Left cardiac atrium (tissue), 4 donors: ENCODE measurements at regions not wholly inside any gene's neighbourhood (a gene's known extent, or its start where the extent isn't known, plus 50 kb on each side); places are given as distances from the start of the nearest gene placed in this dataset.
A peak's percentile ranks its signal among the peaks of the same experiment; 100 is the strongest.
"Not testable (repeated sequence)": the region's sequence is repeated elsewhere in the genome, so short reads cannot be mapped to it uniquely, and the experiment has no call there.

Experiments used
- ATAC-seq, 2 donors: fragments of 200-7000 bp; cut with Tn5 transposase; one replicate each; pipeline ENCODE4 v1.9.1; 2020; ENCODE audit warnings: mild to moderate bottlenecking in 2 of 2, moderate library complexity in 2 of 2
- DNase-seq: peaks from one replicate; pipeline ENCODE4 v3.0.0-alpha.2; 2020
- intact Hi-C, 2 donors: fragments of 100-400 bp; cut with DNase I; formaldehyde crosslinking; loops; one replicate each; pipeline versions ENCODE4 v1.14.1 to v1.15.1; 2022 to 2023
- donor health status: DM: no; HTN: yes; CAD: no.
- donor health status: DM: no; HTN: yes; CAD: no; lungs with severe emphysema.
- donor health status: DM: yes; HTN: yes; CAD: no.
- donor health status: Dilated cardiomyopathy.

- intact Hi-C loops, result no loop called here
- DNase-seq (no peak), ATAC-seq (no peak)
Measured at GRCh38 chr10:6694447-6695140, 114.5 kb upstream of the PRKCQ start.

DNA sequence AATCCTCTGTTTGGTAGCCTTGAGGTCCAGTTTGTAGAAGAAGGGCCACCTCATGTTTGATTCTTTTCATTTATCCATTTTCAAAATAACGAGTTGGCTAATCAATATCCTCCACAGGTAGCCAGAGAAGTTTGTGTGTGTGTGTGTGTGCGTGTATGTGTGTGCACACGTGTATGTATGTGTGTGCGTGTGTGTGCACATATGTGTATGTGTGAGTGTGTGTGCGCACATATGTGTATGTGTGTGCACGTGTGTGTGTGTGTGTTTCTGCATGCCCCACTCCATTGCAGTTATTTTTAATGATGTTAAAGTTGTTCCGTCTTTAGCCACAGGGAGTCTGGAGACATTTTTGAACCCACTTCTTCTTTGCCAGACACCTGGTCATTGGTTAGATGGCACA, 112.8 kb upstream of the PRKCQ start:
- intact Hi-C loops, result no loop called here
- ATAC-seq (no peak), DNase-seq (no peak)

DNA sequence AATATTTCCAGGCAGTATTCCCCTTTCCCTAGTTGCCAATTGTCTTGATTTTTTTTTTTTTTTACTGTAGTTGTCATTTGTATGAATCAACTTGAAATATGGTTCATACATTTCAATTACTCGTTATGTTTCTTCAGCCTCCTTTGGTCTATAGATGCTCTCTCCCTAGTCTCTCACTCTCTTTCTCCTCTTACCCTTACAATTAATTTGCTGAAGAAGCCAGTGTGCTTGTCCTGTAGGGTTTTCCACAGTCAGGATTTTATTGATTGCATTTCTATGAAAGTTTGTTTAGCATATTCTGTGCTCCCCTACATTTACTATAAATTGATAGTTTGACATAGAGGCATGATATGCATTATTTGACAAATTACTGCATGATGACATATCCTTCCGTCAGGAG, 112.0 kb upstream of the PRKCQ start:
- no peak for ATAC-seq
- intact Hi-C loops, result no loop called here
- no peak for DNase-seq

DNA sequence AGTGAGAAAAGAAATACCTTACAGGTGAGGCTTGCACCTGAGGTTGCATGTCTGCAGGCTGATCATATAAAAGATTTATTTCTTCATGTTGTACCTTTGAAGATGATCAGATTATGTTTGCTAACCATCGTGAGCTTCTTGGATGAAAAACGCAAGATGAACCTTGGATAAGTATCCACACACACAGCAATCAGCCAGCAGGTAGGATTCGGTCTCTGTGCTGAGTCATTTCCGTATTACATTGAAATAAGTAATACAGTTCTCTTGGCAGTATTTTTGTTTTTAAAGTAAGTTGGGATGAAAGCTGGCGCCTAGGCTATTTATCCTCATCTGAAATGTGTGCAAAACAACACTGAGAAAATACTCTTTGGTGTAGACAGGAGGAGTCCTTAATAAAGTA, 109.0 kb upstream of the PRKCQ start:
- intact Hi-C loops, result no loop called here
- no peak for DNase-seq
- no peak for ATAC-seq

- ATAC-seq, result no peak
- intact Hi-C loops, result no loop called here
Measured at GRCh38 chr10:6680735-6681134, 100.7 kb upstream of the PRKCQ start.

DNA sequence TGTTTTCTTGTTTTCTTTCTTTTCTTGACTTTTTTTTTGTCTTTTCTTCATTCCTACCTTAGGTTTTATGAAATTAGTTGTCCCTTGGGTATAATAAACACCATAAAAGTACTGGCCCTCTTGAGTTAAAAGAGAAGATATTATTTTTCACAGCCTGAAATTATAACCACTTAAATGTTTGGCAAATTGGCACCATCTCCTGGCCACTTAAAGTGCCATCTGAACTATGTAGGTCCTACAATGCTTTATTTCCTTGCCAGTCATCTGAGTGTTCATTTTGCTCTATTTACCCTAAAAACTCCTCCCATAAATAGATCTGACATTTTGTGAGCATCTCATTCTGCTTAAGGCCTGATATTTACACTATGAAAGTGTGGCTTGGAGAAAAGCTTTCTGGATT, 98.9 kb upstream of the PRKCQ start:
- DNase-seq (no peak), ATAC-seq (no peak)
- intact Hi-C loops, result loop anchor here in 1 of 2 donors (10.0 kb wide), 2 partner anchors 254 to 736 kb away; partner anchors contain the start of gene SFMBT2

More at GRCh38 chr10:6680735-6681134, 100.7 kb upstream of the PRKCQ start:
- no peak for DNase-seq

GRCh38 chr10:6678211-6678803, 98.2 kb upstream of the PRKCQ start:
- peak; percentile 49 for DNase-seq

DNA sequence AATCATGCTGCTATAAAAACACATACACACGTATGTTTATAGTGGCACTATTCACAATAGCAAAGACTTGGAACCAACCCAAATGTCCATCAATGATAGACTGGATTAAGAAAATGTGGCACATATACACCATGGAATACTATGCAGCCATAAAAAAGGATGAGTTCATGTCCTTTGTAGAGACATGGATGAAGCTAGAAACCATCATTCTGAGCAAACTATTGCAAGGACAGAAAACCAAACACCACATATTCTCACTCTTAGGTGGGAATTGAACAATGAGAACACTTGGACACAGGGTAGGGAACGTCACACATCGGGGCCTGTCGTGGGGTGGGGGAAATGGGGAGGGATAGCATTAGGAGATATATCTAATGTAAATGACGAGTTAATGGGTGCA, 97.1 kb upstream of the PRKCQ start:
- intact Hi-C loops, result loop anchor here in 1 of 2 donors (10.0 kb wide), 2 partner anchors 252 to 738 kb away; partner anchors contain the start of gene SFMBT2
- not testable (repeated sequence) for ATAC-seq, DNase-seq

More at GRCh38 chr10:6678211-6678803, 98.2 kb upstream of the PRKCQ start:
- intact Hi-C loops, result loop anchor here in 1 of 2 donors (10.0 kb wide), 2 partner anchors 254 to 736 kb away; partner anchors contain the start of gene SFMBT2
- peak in 1 of 2 donors; percentile 54 for ATAC-seq

- intact Hi-C loops, result loop anchor here in 1 of 2 donors (10.0 kb wide), 2 partner anchors 249 to 741 kb away; partner anchors contain the start of gene SFMBT2
- ATAC-seq (no peak), DNase-seq (no peak)
Measured at GRCh38 chr10:6674291-6674690, 94.2 kb upstream of the PRKCQ start.

DNA sequence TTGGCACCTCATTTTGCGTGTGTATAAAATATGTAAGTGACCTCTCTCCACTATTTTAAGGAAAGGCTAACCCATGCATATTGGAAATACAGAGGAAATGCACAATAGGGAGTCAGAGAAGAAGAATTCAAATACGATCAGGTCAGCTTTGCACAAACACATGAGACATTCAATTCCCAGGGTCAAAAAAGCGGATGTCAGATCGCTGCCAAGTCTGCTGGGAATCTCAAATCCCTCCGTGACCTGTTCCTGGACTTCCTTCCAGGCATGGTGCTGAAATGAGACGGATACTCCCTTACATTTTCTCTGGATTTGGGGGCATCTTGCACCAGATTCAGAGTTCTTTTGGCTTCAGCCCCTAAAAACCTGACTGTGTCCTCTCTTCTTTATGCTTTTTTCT, 91.9 kb upstream of the PRKCQ start:
- intact Hi-C loops, result loop anchor here in 1 of 2 donors (10.0 kb wide), 2 partner anchors 247 to 743 kb away; partner anchors contain the start of gene SFMBT2
- DNase-seq (no peak), ATAC-seq (no peak)

DNA sequence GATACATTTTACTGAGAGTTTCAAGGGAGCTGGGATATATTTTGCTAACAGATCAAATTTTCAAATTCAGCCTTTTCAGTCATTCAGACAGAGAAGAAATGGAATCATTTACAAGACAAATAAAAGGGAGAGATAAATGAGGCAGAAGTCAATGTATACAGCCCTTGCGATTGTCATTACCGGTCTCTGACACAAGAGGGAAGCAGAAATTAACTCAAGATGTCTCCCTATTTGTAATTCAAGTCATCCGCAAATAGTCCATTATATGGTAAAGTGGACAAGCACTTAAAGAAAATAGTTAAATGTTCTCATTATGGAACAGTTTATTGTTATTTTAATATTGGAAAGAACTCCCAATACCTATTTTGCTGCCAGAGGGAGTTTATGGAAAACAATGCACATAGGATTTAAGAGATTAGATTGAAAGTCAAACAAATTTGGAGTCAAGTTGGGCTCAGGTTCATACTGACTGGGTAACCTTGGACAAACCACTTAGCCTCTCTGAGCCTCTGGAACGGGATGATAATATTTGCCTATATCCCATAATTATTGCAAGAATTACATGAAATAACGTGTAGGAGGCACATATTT, 89.3 kb upstream of the PRKCQ start:
- no peak for DNase-seq
- intact Hi-C loops, result loop anchor here in 1 of 2 donors (10.0 kb wide), 1 partner anchor 255 kb away; no protein-coding TSS in a partner anchor
- ATAC-seq, result peak in 1 of 2 donors; percentile 33

DNA sequence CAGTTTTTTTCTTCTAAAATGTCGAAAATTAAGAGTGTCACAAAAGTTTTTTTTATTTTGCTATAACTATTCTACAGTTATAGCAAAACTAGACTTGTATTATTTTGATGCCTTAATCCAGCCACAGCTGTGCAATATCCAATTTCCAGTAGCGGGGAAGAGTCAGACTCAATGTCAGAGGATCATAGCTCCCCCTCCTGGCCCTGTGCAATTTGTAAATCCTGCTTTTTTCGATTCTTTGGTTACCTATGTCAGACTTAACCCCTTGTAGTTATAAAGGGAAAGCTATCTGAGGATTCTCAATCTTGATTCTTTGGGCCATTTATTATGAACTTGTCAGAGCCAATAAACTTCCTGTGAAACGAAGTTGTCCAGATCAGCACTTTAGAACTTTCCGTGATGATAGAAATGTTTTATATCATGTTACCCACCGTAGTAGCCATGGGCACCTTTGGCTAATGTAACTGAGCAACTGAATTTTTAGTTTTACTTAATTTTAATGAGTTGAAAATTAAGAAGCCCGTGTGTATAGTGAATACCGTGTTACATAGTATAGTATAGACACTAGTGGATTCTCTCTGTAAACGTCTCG, 87.7 kb upstream of the PRKCQ start:
- DNase-seq (no peak), ATAC-seq (no peak)
- intact Hi-C loops, result loop anchor here in 1 of 2 donors (10.0 kb wide), 1 partner anchor 253 kb away; no protein-coding TSS in a partner anchor

DNA sequence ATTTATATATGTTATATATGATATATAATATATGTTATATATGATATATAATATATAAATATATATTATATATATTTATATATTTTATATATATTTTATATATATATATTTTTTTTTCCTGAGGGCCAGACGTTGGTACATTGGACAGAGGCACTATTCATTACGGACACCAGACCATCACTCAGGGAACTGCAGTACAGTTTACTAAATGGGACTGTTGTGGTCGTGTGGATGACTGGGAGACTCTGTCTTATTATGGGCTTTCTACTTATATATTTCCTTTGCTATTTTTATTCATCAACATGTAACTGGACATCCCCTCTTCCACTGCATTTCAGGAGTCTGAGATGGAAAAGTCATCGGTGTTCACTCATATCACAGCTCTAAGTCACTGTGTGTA, 87.1 kb upstream of the PRKCQ start:
- ATAC-seq (no peak), DNase-seq (no peak)
- intact Hi-C loops, result loop anchor here in 1 of 2 donors (10.0 kb wide), 1 partner anchor 252 kb away; no protein-coding TSS in a partner anchor

- ATAC-seq (no peak), DNase-seq (no peak)
- intact Hi-C loops, result loop anchor here in 1 of 2 donors (10.0 kb wide), 1 partner anchor 251 kb away; no protein-coding TSS in a partner anchor
Measured at GRCh38 chr10:6665847-6666246, 85.8 kb upstream of the PRKCQ start.

- no peak for DNase-seq
- intact Hi-C loops, result loop anchor here in 1 of 2 donors (10.0 kb wide), 1 partner anchor 246 kb away; no protein-coding TSS in a partner anchor
- no peak for ATAC-seq
Measured at GRCh38 chr10:6660460-6660859, 80.4 kb upstream of the PRKCQ start.

DNA sequence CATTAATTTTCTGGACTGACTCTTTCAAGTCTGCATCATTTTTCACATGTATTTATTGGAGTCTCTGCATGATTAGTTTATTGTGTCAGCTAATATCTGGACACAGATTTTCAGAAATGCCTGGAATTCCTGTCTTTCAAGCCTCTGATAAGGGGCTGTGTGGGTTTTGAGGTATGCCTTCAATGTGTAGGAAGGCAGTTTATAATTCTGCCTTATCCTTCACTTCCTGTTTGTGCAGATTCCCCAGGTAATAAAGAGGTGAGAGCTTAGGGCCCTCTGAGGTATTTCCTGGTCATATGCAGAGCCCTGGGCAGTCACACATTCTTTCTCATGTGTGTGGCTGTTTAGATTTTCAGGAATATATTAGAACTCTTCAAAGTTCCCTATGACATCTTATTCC, 79.4 kb upstream of the PRKCQ start:
- ATAC-seq (no peak), DNase-seq (no peak)
- intact Hi-C loops, result no loop called here

DNA sequence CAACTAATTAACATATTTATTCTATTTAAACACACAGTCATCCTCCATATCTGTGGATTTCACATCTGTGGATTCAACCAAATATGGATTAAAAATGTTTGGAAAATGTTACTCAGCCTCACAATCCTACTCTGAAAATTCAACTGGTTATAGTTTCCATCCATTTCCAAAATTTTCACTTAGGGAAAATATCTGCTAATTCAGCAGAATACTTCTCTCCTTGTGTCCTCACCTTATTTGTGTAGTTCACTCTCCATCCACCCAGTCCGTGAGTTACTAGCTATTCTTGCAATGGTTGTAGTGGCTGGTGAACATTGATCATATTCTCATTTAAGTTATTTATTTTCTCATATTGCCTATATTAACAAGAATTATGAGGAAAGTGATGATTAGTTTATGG, 77.6 kb upstream of the PRKCQ start:
- DNase-seq, result no peak
- intact Hi-C loops, result no loop called here
- ATAC-seq, result no peak

DNA sequence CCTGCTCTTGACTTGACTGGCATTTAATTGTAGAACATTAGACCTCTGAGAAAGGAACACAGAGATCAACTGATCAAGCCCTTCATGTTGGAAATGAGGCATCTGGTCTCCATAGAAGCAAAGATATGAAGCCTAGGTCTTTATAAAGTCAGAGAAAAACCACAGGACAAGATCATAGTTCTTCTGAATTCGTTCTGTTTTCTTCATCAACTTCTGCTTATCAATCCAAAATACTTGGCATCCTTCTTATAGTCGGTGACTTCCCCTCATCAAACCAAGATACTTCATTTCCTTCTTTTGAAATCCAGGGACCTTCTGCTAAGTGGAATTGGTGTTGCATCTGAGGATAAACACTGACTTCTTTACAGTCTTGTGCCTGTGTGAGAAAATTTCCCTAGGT, 77.1 kb upstream of the PRKCQ start:
- intact Hi-C loops, result no loop called here
- no peak for DNase-seq
- ATAC-seq, result no peak

GRCh38 chr10:6654571-6654970, 74.5 kb upstream of the PRKCQ start:
- intact Hi-C loops, result no loop called here
- ATAC-seq, result no peak
- no peak for DNase-seq
